ENCODE measurements at regions not wholly inside any gene's neighbourhood (a gene's known extent, or its start where the extent isn't known, plus 50 kb on each side); places are given as distances from the start of the nearest gene placed in this dataset.
"Not testable (repeated sequence)": the region's sequence is repeated elsewhere in the genome, so short reads cannot be mapped to it uniquely, and the experiment has no call there.

DNA sequence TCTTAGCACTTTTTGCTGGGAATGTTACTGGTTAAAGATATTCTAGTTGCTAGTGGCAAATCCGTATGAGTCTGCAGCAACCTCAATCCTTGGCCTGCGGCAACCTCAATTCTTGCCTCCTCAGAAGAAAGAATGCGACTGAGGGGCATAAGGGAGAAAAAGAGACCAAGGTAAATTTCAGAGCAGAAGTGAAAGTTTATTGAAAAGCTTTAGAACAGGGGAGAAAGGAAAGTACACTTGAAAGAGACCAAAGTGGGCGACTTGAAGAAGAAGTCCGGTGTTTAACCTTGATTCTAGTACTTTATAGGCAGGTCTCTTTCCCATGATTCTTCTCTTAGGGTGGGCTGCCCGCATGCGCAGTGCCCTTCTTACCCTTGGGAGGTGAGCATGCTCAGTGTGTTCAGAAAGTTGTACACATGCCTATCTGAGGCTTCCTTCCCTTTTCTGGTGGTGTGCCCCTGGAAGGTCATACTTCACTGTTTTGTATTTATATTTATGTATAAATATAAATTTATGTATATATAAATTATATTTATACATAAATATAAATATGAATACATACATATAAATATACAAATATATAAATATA lies 1198.8 kb downstream of the RPIA start:
- TF ChIP-seq CTCF (IDR thresholded peaks at IDR 0.05; ENCODE audit: poor library complexity, severe bottlenecking); EP300 (conservative IDR thresholded peaks at IDR 0.05; ENCODE audit: poor library complexity, severe bottlenecking); RAD21 (conservative IDR thresholded peaks at IDR 0.05); SMC3 (conservative IDR thresholded peaks at IDR 0.05; ENCODE audit: poor library complexity): not testable (repeated sequence)
- TF ChIP-seq, protein P1, sequence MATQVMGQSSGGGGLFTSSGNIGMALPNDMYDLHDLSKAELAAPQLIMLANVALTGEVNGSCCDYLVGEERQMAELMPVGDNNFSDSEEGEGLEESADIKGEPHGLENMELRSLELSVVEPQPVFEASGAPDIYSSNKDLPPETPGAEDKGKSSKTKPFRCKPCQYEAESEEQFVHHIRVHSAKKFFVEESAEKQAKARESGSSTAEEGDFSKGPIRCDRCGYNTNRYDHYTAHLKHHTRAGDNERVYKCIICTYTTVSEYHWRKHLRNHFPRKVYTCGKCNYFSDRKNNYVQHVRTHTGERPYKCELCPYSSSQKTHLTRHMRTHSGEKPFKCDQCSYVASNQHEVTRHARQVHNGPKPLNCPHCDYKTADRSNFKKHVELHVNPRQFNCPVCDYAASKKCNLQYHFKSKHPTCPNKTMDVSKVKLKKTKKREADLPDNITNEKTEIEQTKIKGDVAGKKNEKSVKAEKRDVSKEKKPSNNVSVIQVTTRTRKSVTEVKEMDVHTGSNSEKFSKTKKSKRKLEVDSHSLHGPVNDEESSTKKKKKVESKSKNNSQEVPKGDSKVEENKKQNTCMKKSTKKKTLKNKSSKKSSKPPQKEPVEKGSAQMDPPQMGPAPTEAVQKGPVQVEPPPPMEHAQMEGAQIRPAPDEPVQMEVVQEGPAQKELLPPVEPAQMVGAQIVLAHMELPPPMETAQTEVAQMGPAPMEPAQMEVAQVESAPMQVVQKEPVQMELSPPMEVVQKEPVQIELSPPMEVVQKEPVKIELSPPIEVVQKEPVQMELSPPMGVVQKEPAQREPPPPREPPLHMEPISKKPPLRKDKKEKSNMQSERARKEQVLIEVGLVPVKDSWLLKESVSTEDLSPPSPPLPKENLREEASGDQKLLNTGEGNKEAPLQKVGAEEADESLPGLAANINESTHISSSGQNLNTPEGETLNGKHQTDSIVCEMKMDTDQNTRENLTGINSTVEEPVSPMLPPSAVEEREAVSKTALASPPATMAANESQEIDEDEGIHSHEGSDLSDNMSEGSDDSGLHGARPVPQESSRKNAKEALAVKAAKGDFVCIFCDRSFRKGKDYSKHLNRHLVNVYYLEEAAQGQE (IDR thresholded peaks at IDR 0.05; ENCODE audit: borderline replicate concordance) = not testable (repeated sequence)
